ENCODE measurements at regions not wholly inside any gene's neighbourhood (a gene's known extent, or its start where the extent isn't known, plus 50 kb on each side); places are given as distances from the start of the nearest gene placed in this dataset.

DNA sequence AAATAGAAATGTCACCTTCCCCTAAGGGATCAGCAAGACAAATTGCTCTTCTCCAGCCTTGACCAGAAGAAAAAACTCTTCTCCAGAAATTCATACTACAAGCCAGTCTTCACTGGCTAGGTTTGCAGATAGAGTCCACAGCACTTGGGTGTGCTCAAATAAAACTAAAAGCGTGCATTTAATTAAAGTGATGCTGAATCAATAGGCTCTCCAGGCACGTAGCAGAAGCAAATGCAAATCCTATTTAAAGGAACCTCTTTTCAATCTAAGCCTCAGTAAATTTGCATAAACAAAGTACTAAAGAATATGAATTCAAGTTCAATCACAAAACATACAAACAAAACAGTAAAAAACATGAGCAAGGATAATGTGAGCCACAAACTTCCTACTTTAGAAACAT is 744.4 kb upstream of the FANCL start (continued):
- TF ChIP-seq ZBTB11 (CRISPR knock-in tag; IDR thresholded peaks at IDR 0.05) (no peak), NFXL1 (IDR thresholded peaks at IDR 0.05; ENCODE audit: borderline replicate concordance) (no peak), CHD4 (IDR thresholded peaks at IDR 0.05) (no peak), JUNB (IDR thresholded peaks at IDR 0.05) (no peak), TCF3 (IDR thresholded peaks at IDR 0.05; ENCODE audit: borderline replicate concordance, insufficient read depth, low read depth, low read length) (no peak)
- TF ChIP-seq, protein P1, sequence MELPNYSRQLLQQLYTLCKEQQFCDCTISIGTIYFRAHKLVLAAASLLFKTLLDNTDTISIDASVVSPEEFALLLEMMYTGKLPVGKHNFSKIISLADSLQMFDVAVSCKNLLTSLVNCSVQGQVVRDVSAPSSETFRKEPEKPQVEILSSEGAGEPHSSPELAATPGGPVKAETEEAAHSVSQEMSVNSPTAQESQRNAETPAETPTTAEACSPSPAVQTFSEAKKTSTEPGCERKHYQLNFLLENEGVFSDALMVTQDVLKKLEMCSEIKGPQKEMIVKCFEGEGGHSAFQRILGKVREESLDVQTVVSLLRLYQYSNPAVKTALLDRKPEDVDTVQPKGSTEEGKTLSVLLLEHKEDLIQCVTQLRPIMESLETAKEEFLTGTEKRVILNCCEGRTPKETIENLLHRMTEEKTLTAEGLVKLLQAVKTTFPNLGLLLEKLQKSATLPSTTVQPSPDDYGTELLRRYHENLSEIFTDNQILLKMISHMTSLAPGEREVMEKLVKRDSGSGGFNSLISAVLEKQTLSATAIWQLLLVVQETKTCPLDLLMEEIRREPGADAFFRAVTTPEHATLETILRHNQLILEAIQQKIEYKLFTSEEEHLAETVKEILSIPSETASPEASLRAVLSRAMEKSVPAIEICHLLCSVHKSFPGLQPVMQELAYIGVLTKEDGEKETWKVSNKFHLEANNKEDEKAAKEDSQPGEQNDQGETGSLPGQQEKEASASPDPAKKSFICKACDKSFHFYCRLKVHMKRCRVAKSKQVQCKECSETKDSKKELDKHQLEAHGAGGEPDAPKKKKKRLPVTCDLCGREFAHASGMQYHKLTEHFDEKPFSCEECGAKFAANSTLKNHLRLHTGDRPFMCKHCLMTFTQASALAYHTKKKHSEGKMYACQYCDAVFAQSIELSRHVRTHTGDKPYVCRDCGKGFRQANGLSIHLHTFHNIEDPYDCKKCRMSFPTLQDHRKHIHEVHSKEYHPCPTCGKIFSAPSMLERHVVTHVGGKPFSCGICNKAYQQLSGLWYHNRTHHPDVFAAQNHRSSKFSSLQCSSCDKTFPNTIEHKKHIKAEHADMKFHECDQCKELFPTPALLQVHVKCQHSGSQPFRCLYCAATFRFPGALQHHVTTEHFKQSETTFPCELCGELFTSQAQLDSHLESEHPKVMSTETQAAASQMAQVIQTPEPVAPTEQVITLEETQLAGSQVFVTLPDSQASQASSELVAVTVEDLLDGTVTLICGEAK (IDR thresholded peaks at IDR 0.05; ENCODE audit: borderline replicate concordance): no peak
- TF ChIP-seq, protein P2, sequence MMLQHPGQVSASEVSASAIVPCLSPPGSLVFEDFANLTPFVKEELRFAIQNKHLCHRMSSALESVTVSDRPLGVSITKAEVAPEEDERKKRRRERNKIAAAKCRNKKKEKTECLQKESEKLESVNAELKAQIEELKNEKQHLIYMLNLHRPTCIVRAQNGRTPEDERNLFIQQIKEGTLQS (IDR thresholded peaks at IDR 0.05; ENCODE audit: borderline replicate concordance, extremely low read depth, low read depth, low read length): no peak

Measured in GM12878 (cell line).